ENCODE measurements at regions not wholly inside any gene's neighbourhood (a gene's known extent, or its start where the extent isn't known, plus 50 kb on each side); places are given as distances from the start of the nearest gene placed in this dataset.

GRCh38 chr18:78630981-78631510 lies 348.6 kb upstream of the SALL3 start:
- TF ChIP-seq EZH2 (IDR thresholded peaks at IDR 0.05; ENCODE audit: borderline replicate concordance, low read depth, low read length, poor library complexity, severe bottlenecking), result no peak
- TF ChIP-seq CTCF (conservative IDR thresholded peaks at IDR 0.05; ENCODE audit: low read depth, low read length), result no peak
- peaks cover 24% of the 10 kb centered on the region for H3K9me3 ChIP-seq (ENCODE audit: low read depth, low read length, poor library complexity, severe bottlenecking)
- BruUV-seq (replicated peaks), result no TSS peak
- no peak overlapping the region for H3K4me3 ChIP-seq (ENCODE audit: low read depth, low read length, poor library complexity, severe bottlenecking)
- H3K27ac ChIP-seq (ENCODE audit: low read depth, low read length, poor library complexity, severe bottlenecking), result no peak overlapping the region
- POLR2A ChIA-PET (ENCODE audit: low non-redundant PET), result no interaction called here
- no peaks in the 10 kb centered on the region for H3K36me3 ChIP-seq (ENCODE audit: insufficient read depth, low read length, poor library complexity, severe bottlenecking)
- intact Hi-C loops (cut with micrococcal nuclease; ENCODE audit: unreplicated experiment), result no loop called here
- H3K4me1 ChIP-seq (ENCODE audit: insufficient read depth, low read length, poor library complexity, severe bottlenecking), result no peaks in the 10 kb centered on the region
- no peak for DNase-seq (ENCODE audit: low spot score)
- H3K27me3 ChIP-seq (replicated peaks; ENCODE audit: insufficient read depth, low read depth, low read length, poor library complexity), result no peaks in the 10 kb centered on the region
- CTCF ChIA-PET, result no interaction called here

- H3K4me1 ChIP-seq (ENCODE audit: insufficient read depth, low read length, poor library complexity, severe bottlenecking), result no peaks in the 10 kb centered on the region
- CTCF ChIA-PET, result no interaction called here
Measured at GRCh38 chr18:78632111-78632541, 347.5 kb upstream of the SALL3 start.

GRCh38 chr18:78634061-78634696 lies 345.4 kb upstream of the SALL3 start:
- BruUV-seq (replicated peaks), result no TSS peak
- TF ChIP-seq CTCF (conservative IDR thresholded peaks at IDR 0.05; ENCODE audit: low read depth, low read length) (no peak), EZH2 (IDR thresholded peaks at IDR 0.05; ENCODE audit: borderline replicate concordance, low read depth, low read length, poor library complexity, severe bottlenecking) (no peak)
- Histone ChIP-seq H3K4me3 (ENCODE audit: low read depth, low read length, poor library complexity, severe bottlenecking) (no peak overlapping the region), H3K9me3 (ENCODE audit: low read depth, low read length, poor library complexity, severe bottlenecking) (peaks cover 24% of the 10 kb centered on the region), H3K36me3 (ENCODE audit: insufficient read depth, low read length, poor library complexity, severe bottlenecking) (no peaks in the 10 kb centered on the region), H3K27me3 (replicated peaks; ENCODE audit: insufficient read depth, low read depth, low read length, poor library complexity) (no peaks in the 10 kb centered on the region), H3K4me1 (ENCODE audit: insufficient read depth, low read length, poor library complexity, severe bottlenecking) (no peaks in the 10 kb centered on the region), H3K27ac (ENCODE audit: low read depth, low read length, poor library complexity, severe bottlenecking) (no peak overlapping the region)
- POLR2A ChIA-PET (ENCODE audit: low non-redundant PET), result no interaction called here
- CTCF ChIA-PET, result no interaction called here
- DNase-seq (ENCODE audit: low spot score), result no peak
- intact Hi-C loops (cut with micrococcal nuclease; ENCODE audit: unreplicated experiment), result no loop called here

More at GRCh38 chr18:78632111-78632541, 347.5 kb upstream of the SALL3 start:
- POLR2A ChIA-PET (ENCODE audit: low non-redundant PET), result no interaction called here
- Histone ChIP-seq H3K36me3 (ENCODE audit: insufficient read depth, low read length, poor library complexity, severe bottlenecking) (no peaks in the 10 kb centered on the region), H3K27me3 (replicated peaks; ENCODE audit: insufficient read depth, low read depth, low read length, poor library complexity) (no peaks in the 10 kb centered on the region), H3K27ac (ENCODE audit: low read depth, low read length, poor library complexity, severe bottlenecking) (no peak overlapping the region), H3K9me3 (ENCODE audit: low read depth, low read length, poor library complexity, severe bottlenecking) (peaks cover 24% of the 10 kb centered on the region), H3K4me3 (ENCODE audit: low read depth, low read length, poor library complexity, severe bottlenecking) (no peak overlapping the region)
- no peak for DNase-seq (ENCODE audit: low spot score)
- no TSS peak for BruUV-seq (replicated peaks)
- TF ChIP-seq EZH2 (IDR thresholded peaks at IDR 0.05; ENCODE audit: borderline replicate concordance, low read depth, low read length, poor library complexity, severe bottlenecking), result no peak
- TF ChIP-seq CTCF (conservative IDR thresholded peaks at IDR 0.05; ENCODE audit: low read depth, low read length), result no peak
- intact Hi-C loops (cut with micrococcal nuclease; ENCODE audit: unreplicated experiment), result no loop called here
